KMS-11 (cell line): ENCODE measurements at regions not wholly inside any gene's neighbourhood (a gene's known extent, or its start where the extent isn't known, plus 50 kb on each side); places are given as distances from the start of the nearest gene placed in this dataset.

ENCODE experiments used
- H2AFZ ChIP-seq: fragments of 200-600 bp; sonication (generic); 2 replicates; pipeline ENCODE4 v1.6.1; 2016; ENCODE audit warnings: antibody characterized with exemption, mixed run types, low read depth
- H3K27ac ChIP-seq: fragments of 200-600 bp; sonication (generic); 2 replicates; pipeline ENCODE4 v1.6.1; 2016; ENCODE audit warnings: mild to moderate bottlenecking, mixed run types
- H3K27me3 ChIP-seq: fragments of 200-600 bp; sonication (generic); 2 replicates; pipeline ENCODE4 v1.6.1; 2017; ENCODE audit warnings: mild to moderate bottlenecking, low read depth, mixed run types, moderate library complexity; ENCODE audit not compliant: insufficient read depth
- H3K36me3 ChIP-seq: fragments of 200-600 bp; sonication (generic); 2 replicates; pipeline ENCODE4 v1.6.1; 2017; ENCODE audit warnings: mild to moderate bottlenecking, mixed run types; ENCODE audit not compliant: insufficient read depth
- H3K4me1 ChIP-seq: fragments of 200-600 bp; sonication (generic); 2 replicates; pipeline ENCODE4 v1.6.1; 2016; ENCODE audit warnings: mild to moderate bottlenecking, low read depth, mixed run types; ENCODE audit not compliant: poor library complexity, severe bottlenecking
- H3K4me2 ChIP-seq: fragments of 200-600 bp; sonication (generic); 2 replicates; pipeline ENCODE4 v1.7.0; 2016; ENCODE audit warnings: mild to moderate bottlenecking, mixed run types
- H3K4me3 ChIP-seq: fragments of 200-600 bp; sonication (generic); IDR thresholded peaks from 2 replicates; pipeline ENCODE4 v1.6.1; 2017; ENCODE audit warnings: low read depth, low read length, mixed read lengths; ENCODE audit not compliant: insufficient read depth
- H3K79me2 ChIP-seq: fragments of 200-600 bp; sonication (generic); 2 replicates; pipeline ENCODE4 v1.6.1; 2016; ENCODE audit warnings: low read depth, mixed run types; ENCODE audit not compliant: insufficient read depth
- H3K9ac ChIP-seq: fragments of 200-600 bp; sonication (generic); 2 replicates; pipeline ENCODE4 v1.6.1; 2016; ENCODE audit warnings: mild to moderate bottlenecking, mixed run types
- H4K20me1 ChIP-seq: fragments of 200-600 bp; sonication (generic); 2 replicates; pipeline ENCODE4 v1.6.1; 2016; ENCODE audit warnings: mild to moderate bottlenecking, mixed run types; ENCODE audit not compliant: insufficient read depth
- CTCF ChIP-seq: fragments of 200-600 bp; sonication (generic); conservative IDR thresholded peaks from 2 replicates; pipeline ENCODE4 v1.6.1; 2017; ENCODE audit warnings: low read depth, mild to moderate bottlenecking, antibody characterized with exemption, low read length, moderate library complexity, mixed read lengths

GRCh38 chr10:55446441-55447002 is 645.5 kb upstream of the PCDH15 start:
- Histone ChIP-seq H3K27me3 (no peaks in the 10 kb centered on the region), H3K4me3 (no peak overlapping the region), H3K9ac (no peak overlapping the region), H3K79me2 (no peaks in the 10 kb centered on the region), H3K36me3 (no peaks in the 10 kb centered on the region; the same call in 1 of the 2 replicates), H2AFZ (no peak overlapping the region), H3K27ac (no peak overlapping the region), H3K4me2 (no peak overlapping the region), H3K4me1 (no peaks in the 10 kb centered on the region), H4K20me1 (no peaks in the 10 kb centered on the region)
- no peak for TF ChIP-seq CTCF

GRCh38 chr10:55441777-55442176 is 640.7 kb upstream of the PCDH15 start:
- H3K4me1 ChIP-seq = no peaks in the 10 kb centered on the region
- no peak overlapping the region for H3K4me3 ChIP-seq
- H4K20me1 ChIP-seq = no peaks in the 10 kb centered on the region
- no peak overlapping the region for H3K27ac ChIP-seq
- no peak overlapping the region for H3K4me2 ChIP-seq
- no peak overlapping the region for H3K9ac ChIP-seq
- TF ChIP-seq CTCF = no peak
- no peaks in the 10 kb centered on the region for H3K36me3 ChIP-seq
- no peaks in the 10 kb centered on the region for H3K79me2 ChIP-seq
- H3K27me3 ChIP-seq = no peaks in the 10 kb centered on the region
- H2AFZ ChIP-seq = no peak overlapping the region

- Histone ChIP-seq H3K4me2 (no peak overlapping the region), H3K4me1 (no peaks in the 10 kb centered on the region), H3K27me3 (no peaks in the 10 kb centered on the region), H3K4me3 (no peak overlapping the region), H3K9ac (no peak overlapping the region), H3K79me2 (no peaks in the 10 kb centered on the region), H3K36me3 (no peaks in the 10 kb centered on the region), H2AFZ (no peak overlapping the region), H4K20me1 (no peaks in the 10 kb centered on the region), H3K27ac (no peak overlapping the region)
- TF ChIP-seq CTCF = no peak
Measured at GRCh38 chr10:55426138-55426537, 625.1 kb upstream of the PCDH15 start.

GRCh38 chr10:55410415-55410885 is 609.4 kb upstream of the PCDH15 start:
- Histone ChIP-seq H3K79me2 (no peaks in the 10 kb centered on the region), H3K27ac (no peak overlapping the region), H4K20me1 (no peaks in the 10 kb centered on the region), H3K4me1 (no peaks in the 10 kb centered on the region), H3K9ac (no peak overlapping the region), H3K4me3 (no peak overlapping the region), H2AFZ (no peak overlapping the region), H3K27me3 (no peaks in the 10 kb centered on the region), H3K36me3 (no peaks in the 10 kb centered on the region), H3K4me2 (no peak overlapping the region)
- no peak for TF ChIP-seq CTCF
